ENCODE measurements at regions not wholly inside any gene's neighbourhood (a gene's known extent, or its start where the extent isn't known, plus 50 kb on each side); places are given as distances from the start of the nearest gene placed in this dataset.

DNA sequence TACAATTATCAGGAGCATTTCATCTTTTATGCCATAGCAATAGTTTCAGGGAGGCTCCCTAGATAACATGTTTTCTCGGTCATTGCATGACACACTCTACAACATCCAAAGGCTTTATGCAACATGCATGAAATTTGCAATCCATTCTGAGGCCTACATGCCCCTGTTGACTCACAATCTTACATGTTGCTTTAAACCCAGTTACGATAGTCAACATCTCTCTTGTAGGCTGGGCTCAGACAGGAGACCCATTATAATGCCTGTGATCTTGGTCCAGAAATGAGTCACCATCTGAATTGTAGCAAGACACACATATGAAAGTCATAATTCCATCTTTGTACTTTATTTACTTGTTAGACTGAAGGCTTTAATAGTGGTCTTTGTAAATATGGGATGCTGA is 1050.3 kb upstream of the AMELY start:
- Mint-ChIP-seq H3K4me3 (no peak overlapping the region), H3K27ac (no peak overlapping the region), H3K9me3 (no peaks in the 10 kb centered on the region), H3K27me3 (ENCODE audit: insufficient read depth) (peaks cover 4% of the 10 kb centered on the region; the same call in 1 of the 2 replicates), H3K4me1 (ENCODE audit: low read depth) (no peaks in the 10 kb centered on the region), H3K36me3 (ENCODE audit: low read depth) (no peaks in the 10 kb centered on the region)
- TF ChIP-seq, protein P1, sequence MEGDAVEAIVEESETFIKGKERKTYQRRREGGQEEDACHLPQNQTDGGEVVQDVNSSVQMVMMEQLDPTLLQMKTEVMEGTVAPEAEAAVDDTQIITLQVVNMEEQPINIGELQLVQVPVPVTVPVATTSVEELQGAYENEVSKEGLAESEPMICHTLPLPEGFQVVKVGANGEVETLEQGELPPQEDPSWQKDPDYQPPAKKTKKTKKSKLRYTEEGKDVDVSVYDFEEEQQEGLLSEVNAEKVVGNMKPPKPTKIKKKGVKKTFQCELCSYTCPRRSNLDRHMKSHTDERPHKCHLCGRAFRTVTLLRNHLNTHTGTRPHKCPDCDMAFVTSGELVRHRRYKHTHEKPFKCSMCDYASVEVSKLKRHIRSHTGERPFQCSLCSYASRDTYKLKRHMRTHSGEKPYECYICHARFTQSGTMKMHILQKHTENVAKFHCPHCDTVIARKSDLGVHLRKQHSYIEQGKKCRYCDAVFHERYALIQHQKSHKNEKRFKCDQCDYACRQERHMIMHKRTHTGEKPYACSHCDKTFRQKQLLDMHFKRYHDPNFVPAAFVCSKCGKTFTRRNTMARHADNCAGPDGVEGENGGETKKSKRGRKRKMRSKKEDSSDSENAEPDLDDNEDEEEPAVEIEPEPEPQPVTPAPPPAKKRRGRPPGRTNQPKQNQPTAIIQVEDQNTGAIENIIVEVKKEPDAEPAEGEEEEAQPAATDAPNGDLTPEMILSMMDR (IDR thresholded peaks at IDR 0.05), result no peak
- DNase-seq, result no peak

DNA sequence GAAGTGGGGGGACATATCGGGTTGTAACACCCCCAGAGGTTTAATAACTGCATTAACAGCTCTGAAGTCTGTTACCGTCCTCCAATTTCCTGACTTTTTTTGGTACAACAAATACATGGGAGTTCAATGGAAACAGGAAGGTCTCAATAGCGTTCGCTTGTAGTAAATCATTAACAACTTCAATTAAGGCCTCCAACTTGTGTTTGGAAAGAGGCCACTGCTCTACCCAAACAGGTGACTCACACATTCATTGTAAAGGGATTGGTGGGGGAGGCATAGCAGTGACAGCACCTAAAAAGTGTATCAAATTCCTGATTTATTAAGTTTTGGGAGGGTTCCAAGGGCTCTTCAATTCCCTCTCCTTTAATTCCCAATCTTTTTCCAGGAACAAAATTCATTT is 1046.2 kb upstream of the AMELY start:
- Mint-ChIP-seq H3K9me3 (no peaks in the 10 kb centered on the region), H3K36me3 (ENCODE audit: low read depth) (no peaks in the 10 kb centered on the region), H3K27me3 (ENCODE audit: insufficient read depth) (peaks cover 4% of the 10 kb centered on the region; the same call in 1 of the 2 replicates), H3K4me3 (no peak overlapping the region), H3K27ac (no peak overlapping the region), H3K4me1 (ENCODE audit: low read depth) (no peaks in the 10 kb centered on the region)
- no peak for DNase-seq
- TF ChIP-seq, protein P1 (IDR thresholded peaks at IDR 0.05), result no peak

DNA sequence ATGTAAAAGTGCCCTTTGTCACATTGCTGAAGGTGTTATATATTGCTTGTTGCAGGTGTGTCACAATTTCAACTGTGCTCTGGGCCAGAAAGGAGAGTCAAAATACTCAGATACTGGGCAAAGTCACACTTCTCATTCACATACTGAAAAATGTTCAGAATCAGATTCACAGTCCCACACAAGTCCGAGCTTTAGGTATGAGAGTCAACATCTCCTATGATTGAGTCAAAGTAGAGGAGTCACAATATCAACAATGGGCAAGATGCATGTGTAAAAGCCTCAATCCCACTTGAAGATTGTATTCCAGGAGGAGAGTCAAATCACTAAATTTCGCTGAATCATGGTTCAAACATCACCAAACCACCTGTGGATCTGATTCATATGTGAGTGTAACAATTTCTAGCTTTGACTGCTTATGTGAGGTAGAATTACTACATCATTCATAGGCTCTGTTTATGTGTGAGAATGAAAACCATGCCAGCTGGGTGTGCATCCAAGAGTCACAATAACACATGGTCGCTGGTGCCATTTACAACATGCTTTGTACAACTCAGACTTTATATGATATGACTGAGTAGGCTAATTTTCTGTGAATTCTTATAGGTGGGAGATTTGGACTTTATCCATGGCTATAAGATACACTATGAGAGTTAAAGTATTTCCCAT is 1039.8 kb upstream of the AMELY start:
- no peaks in the 10 kb centered on the region for H3K36me3 Mint-ChIP-seq (ENCODE audit: low read depth)
- no peak overlapping the region for H3K4me3 Mint-ChIP-seq
- H3K27ac Mint-ChIP-seq, result no peak overlapping the region
- H3K27me3 Mint-ChIP-seq (ENCODE audit: insufficient read depth), result no peaks in the 10 kb centered on the region; the same call in 1 of the 2 replicates
- TF ChIP-seq, protein P1 (IDR thresholded peaks at IDR 0.05), result no peak
- no peaks in the 10 kb centered on the region for H3K9me3 Mint-ChIP-seq
- no peaks in the 10 kb centered on the region for H3K4me1 Mint-ChIP-seq (ENCODE audit: low read depth)
- no peak for DNase-seq

DNA sequence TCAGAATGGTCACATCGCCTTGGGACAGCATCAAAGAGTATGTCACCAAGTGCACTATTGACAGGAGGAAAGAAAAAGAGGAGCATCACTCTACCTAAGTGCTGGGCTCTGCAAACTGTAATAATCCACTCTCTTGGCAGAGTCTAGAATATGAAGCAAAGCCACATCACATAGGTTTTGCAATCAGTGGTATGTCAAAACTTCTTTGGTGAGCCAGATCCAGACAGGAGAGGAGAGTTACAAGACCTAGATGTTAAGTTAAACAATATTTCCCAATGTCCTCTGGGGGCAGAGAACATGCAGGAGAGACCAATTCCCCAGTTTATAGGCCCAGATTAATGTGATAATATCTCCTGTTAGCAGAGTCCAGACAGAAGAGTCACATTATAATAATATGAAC is 1032.6 kb upstream of the AMELY start:
- DNase-seq, result no peak
- Mint-ChIP-seq H3K27ac (no peak overlapping the region), H3K4me3 (no peak overlapping the region)

DNA sequence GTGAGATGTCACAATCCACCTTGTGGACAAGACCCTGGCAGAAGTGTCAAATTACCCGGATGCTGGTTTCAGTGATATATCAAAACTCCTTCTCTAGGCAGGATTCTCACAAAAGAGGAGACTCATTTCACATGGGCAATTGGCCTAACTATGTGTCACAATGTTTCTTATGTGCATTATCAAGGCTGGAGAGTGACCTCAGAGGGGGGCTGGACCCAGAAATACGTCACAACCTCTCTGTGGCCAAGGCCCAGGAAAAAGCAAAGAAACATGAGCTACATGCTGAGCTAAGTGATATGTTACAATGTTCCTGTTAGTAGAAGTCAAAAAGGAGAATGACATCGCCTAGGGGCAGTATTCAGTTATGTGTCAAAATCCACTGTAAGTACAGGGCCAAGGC is 1031.2 kb upstream of the AMELY start:
- H3K4me1 Mint-ChIP-seq (ENCODE audit: low read depth), result no peaks in the 10 kb centered on the region
- no peak overlapping the region for H3K4me3 Mint-ChIP-seq
- H3K36me3 Mint-ChIP-seq (ENCODE audit: low read depth), result no peaks in the 10 kb centered on the region
- TF ChIP-seq, protein P1 (IDR thresholded peaks at IDR 0.05), result no peak
- no peak for DNase-seq
- no peaks in the 10 kb centered on the region for H3K27me3 Mint-ChIP-seq (ENCODE audit: insufficient read depth)
- H3K9me3 Mint-ChIP-seq, result no peaks in the 10 kb centered on the region
- H3K27ac Mint-ChIP-seq, result no peak overlapping the region

More for the DNA sequence above, 1032.6 kb upstream of the AMELY start:
- TF ChIP-seq, protein P1 (IDR thresholded peaks at IDR 0.05), result no peak
- Mint-ChIP-seq H3K36me3 (ENCODE audit: low read depth) (no peaks in the 10 kb centered on the region), H3K4me1 (ENCODE audit: low read depth) (no peaks in the 10 kb centered on the region), H3K9me3 (no peaks in the 10 kb centered on the region), H3K27me3 (ENCODE audit: insufficient read depth) (no peaks in the 10 kb centered on the region)

All from HFFc6 (cell line).